GM23338 (cell line): ENCODE measurements at regions not wholly inside any gene's neighbourhood (a gene's known extent, or its start where the extent isn't known, plus 50 kb on each side); places are given as distances from the start of the nearest gene placed in this dataset.

ENCODE experiments used
- ATAC-seq: fragments of 200-7000 bp; cut with Tn5 transposase; 3 replicates; pipeline ENCODE4 v1.9.1; 2020
- DNase-seq: peaks from one replicate; pipeline ENCODE4 v3.0.0-alpha.2; 2015; ENCODE audit warnings: low spot score
- H2AFZ ChIP-seq: fragments of 200-600 bp; sonication (generic); 2 replicates; pipeline ENCODE4 v1.8.0; 2016; ENCODE audit warnings: antibody characterized with exemption, mild to moderate bottlenecking, moderate library complexity
- H3F3A ChIP-seq: fragments of 200-600 bp; sonication (generic); replicated peaks from 2 replicates; pipeline ENCODE4 v1.8.0; 2017; ENCODE audit warnings: antibody characterized with exemption, mixed run types, low read depth
- H3K27ac ChIP-seq: fragments of 200-600 bp; sonication (generic); 2 replicates; pipeline ENCODE4 v1.6.1; 2016; ENCODE audit warnings: low read depth
- H3K27me3 ChIP-seq: fragments of 200-600 bp; sonication (generic); 2 replicates; pipeline ENCODE4 v1.8.0; 2016; ENCODE audit warnings: mild to moderate bottlenecking, mixed run types, moderate library complexity; ENCODE audit not compliant: insufficient read depth
- H3K36me3 ChIP-seq: fragments of 200-600 bp; sonication (generic); 2 replicates; pipeline ENCODE4 v1.8.0; 2016; ENCODE audit warnings: mild to moderate bottlenecking; ENCODE audit not compliant: insufficient read depth
- H3K4me1 ChIP-seq: fragments of 200-600 bp; sonication (generic); 2 replicates; pipeline ENCODE4 v1.8.0; 2016; ENCODE audit warnings: mild to moderate bottlenecking, moderate library complexity; ENCODE audit not compliant: insufficient read depth
- H3K4me2 ChIP-seq: fragments of 200-600 bp; sonication (generic); 2 replicates; pipeline ENCODE4 v1.7.1; 2017; ENCODE audit warnings: mixed run types
- H3K4me3 ChIP-seq: fragments of 200-600 bp; sonication (generic); 2 replicates; pipeline ENCODE4 v1.6.1; 2016; ENCODE audit warnings: mixed run types
- H3K79me2 ChIP-seq: fragments of 200-600 bp; sonication (generic); replicated peaks from 2 replicates; pipeline ENCODE4 v1.8.0; 2017; ENCODE audit warnings: mild to moderate bottlenecking; ENCODE audit not compliant: insufficient read depth
- H3K9me2 ChIP-seq: fragments of 200-600 bp; sonication (generic); 2 replicates; pipeline ENCODE4 v1.8.0; 2017; ENCODE audit not compliant: insufficient read depth
- H4K20me1 ChIP-seq: fragments of 200-600 bp; sonication (generic); replicated peaks from 2 replicates; pipeline ENCODE4 v1.8.0; 2017; ENCODE audit warnings: mild to moderate bottlenecking; ENCODE audit not compliant: insufficient read depth
- H3K27ac Mint-ChIP-seq: 2 replicates; pipeline ENCODE4 v1.8.0; 2020; ENCODE audit warnings: inconsistent platforms, mild to moderate bottlenecking, moderate library complexity, mixed read lengths
- H3K27me3 Mint-ChIP-seq: 3 replicates; pipeline ENCODE4 v1.8.0; 2022; ENCODE audit warnings: low read depth, mild to moderate bottlenecking, moderate library complexity, mixed read lengths, inconsistent platforms; ENCODE audit not compliant: insufficient read depth, poor library complexity
- H3K36me3 Mint-ChIP-seq: 3 replicates; pipeline ENCODE4 v1.8.0; 2021; ENCODE audit warnings: low read depth, mild to moderate bottlenecking, inconsistent platforms, moderate library complexity, mixed read lengths
- H3K4me1 Mint-ChIP-seq: 3 replicates; pipeline ENCODE4 v1.8.0; 2020; ENCODE audit warnings: mild to moderate bottlenecking, inconsistent platforms, mixed read lengths
- H3K4me3 Mint-ChIP-seq: 3 replicates; pipeline ENCODE4 v1.8.0; 2021; ENCODE audit warnings: moderate library complexity, mild to moderate bottlenecking, inconsistent platforms, mixed read lengths
- H3K9me3 Mint-ChIP-seq: 3 replicates; pipeline ENCODE4 v1.8.0; 2020; ENCODE audit warnings: moderate library complexity, mild to moderate bottlenecking, inconsistent platforms, mixed read lengths
- CREB1 ChIP-seq: fragments of 250-450 bp; sonication (Bioruptor Pico); IDR thresholded peaks from 2 replicates; pipeline ENCODE4 v1.5.0; 2020; ENCODE audit warnings: low read depth, mild to moderate bottlenecking, moderate library complexity
- ETS1 ChIP-seq: IDR thresholded peaks from 2 replicates; pipeline ENCODE4 v1.6.1; 2016; ENCODE audit warnings: antibody characterized with exemption
- EZH2phosphoT487 ChIP-seq: fragments of 200-600 bp; sonication (generic); IDR thresholded peaks from one replicate; pipeline ENCODE4 v1.8.1; 2018; ENCODE audit warnings: antibody characterized with exemption; ENCODE audit not compliant: unreplicated experiment
- POLR2AphosphoS5 ChIP-seq: IDR thresholded peaks from 2 replicates; pipeline ENCODE4 v1.6.1; 2016; ENCODE audit warnings: antibody characterized with exemption, low read depth
- ZNF114 ChIP-seq: fragments of 250-450 bp; sonication (Bioruptor Pico); IDR thresholded peaks from 2 replicates; pipeline ENCODE4 v1.5.0; 2020; ENCODE audit warnings: mild to moderate bottlenecking, moderate library complexity
- ZNF462 ChIP-seq: fragments of 250-450 bp; sonication (Bioruptor Pico); IDR thresholded peaks from 2 replicates; pipeline ENCODE4 v1.5.0; 2020; ENCODE audit warnings: mild to moderate bottlenecking, moderate library complexity
- TF ChIP-seq, protein P1 (sequence below): IDR thresholded peaks from one replicate; pipeline ENCODE4 v1.6.1; 2018; ENCODE audit warnings: antibody characterized with exemption; ENCODE audit not compliant: unreplicated experiment

GRCh38 chr20:61025536-61025935 is 226.5 kb upstream of the CDH4 start:
- no peak overlapping the region for H3K4me2 ChIP-seq
- H3K36me3 Mint-ChIP-seq = peaks cover 11% of the 10 kb centered on the region
- H3K27me3 ChIP-seq = no peaks in the 10 kb centered on the region
- H3K27ac ChIP-seq = no peak overlapping the region
- no peaks in the 10 kb centered on the region for H4K20me1 ChIP-seq
- ATAC-seq (no peak), DNase-seq (no peak)
- H3K4me1 Mint-ChIP-seq = no peaks in the 10 kb centered on the region
- H3K4me3 Mint-ChIP-seq = no peak overlapping the region
- peaks cover 29% of the 10 kb centered on the region for H3K27me3 Mint-ChIP-seq
- TF ChIP-seq POLR2AphosphoS5 (no peak), ETS1 (no peak), ZNF114 (CRISPR knock-in tag) (no peak), CREB1 (CRISPR knock-in tag) (no peak), ZNF462 (CRISPR knock-in tag) (no peak), EZH2phosphoT487 (no peak)
- TF ChIP-seq, protein P1, sequence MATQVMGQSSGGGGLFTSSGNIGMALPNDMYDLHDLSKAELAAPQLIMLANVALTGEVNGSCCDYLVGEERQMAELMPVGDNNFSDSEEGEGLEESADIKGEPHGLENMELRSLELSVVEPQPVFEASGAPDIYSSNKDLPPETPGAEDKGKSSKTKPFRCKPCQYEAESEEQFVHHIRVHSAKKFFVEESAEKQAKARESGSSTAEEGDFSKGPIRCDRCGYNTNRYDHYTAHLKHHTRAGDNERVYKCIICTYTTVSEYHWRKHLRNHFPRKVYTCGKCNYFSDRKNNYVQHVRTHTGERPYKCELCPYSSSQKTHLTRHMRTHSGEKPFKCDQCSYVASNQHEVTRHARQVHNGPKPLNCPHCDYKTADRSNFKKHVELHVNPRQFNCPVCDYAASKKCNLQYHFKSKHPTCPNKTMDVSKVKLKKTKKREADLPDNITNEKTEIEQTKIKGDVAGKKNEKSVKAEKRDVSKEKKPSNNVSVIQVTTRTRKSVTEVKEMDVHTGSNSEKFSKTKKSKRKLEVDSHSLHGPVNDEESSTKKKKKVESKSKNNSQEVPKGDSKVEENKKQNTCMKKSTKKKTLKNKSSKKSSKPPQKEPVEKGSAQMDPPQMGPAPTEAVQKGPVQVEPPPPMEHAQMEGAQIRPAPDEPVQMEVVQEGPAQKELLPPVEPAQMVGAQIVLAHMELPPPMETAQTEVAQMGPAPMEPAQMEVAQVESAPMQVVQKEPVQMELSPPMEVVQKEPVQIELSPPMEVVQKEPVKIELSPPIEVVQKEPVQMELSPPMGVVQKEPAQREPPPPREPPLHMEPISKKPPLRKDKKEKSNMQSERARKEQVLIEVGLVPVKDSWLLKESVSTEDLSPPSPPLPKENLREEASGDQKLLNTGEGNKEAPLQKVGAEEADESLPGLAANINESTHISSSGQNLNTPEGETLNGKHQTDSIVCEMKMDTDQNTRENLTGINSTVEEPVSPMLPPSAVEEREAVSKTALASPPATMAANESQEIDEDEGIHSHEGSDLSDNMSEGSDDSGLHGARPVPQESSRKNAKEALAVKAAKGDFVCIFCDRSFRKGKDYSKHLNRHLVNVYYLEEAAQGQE = no peak
- H3K9me3 Mint-ChIP-seq = peaks cover 33% of the 10 kb centered on the region
- no peaks in the 10 kb centered on the region for H3K79me2 ChIP-seq
- H3K4me1 ChIP-seq = no peaks in the 10 kb centered on the region
- peaks cover 5% of the 10 kb centered on the region; the same call in 1 of the 2 replicates for H3K36me3 ChIP-seq
- H3K27ac Mint-ChIP-seq = no peak overlapping the region
- H3F3A ChIP-seq = no peaks in the 10 kb centered on the region
- H3K4me3 ChIP-seq = no peak overlapping the region
- no peak overlapping the region for H2AFZ ChIP-seq
- H3K9me2 ChIP-seq = no peaks in the 10 kb centered on the region
